Skeletal muscle tissue (tissue), 3 donors: ENCODE measurements at regions not wholly inside any gene's neighbourhood (a gene's known extent, or its start where the extent isn't known, plus 50 kb on each side); places are given as distances from the start of the nearest gene placed in this dataset.

Source experiments
- H3K27ac ChIP-seq: one replicate; pipeline ENCODE4 v1.7.0; 2013; ENCODE audit warnings: mild to moderate bottlenecking, low read depth, low read length, inconsistent platforms
- H3K27me3 ChIP-seq, 3 donors: one replicate each; pipeline ENCODE4 v1.7.0; 2013; ENCODE audit warnings: low read length in 3 of 3; ENCODE audit not compliant: control insufficient read depth in 3 of 3, insufficient read depth in 3 of 3
- H3K36me3 ChIP-seq, 3 donors: one replicate each; pipeline ENCODE4 v1.7.0; 2013; ENCODE audit warnings: low read length in 3 of 3; ENCODE audit not compliant: control insufficient read depth in 3 of 3, insufficient read depth in 3 of 3
- H3K4me1 ChIP-seq, 3 donors: one replicate each; pipeline ENCODE4 v1.7.0; 2013; ENCODE audit warnings: low read length in 3 of 3, mild to moderate bottlenecking in 3 of 3; ENCODE audit not compliant: control insufficient read depth in 3 of 3, insufficient read depth in 3 of 3
- H3K4me3 ChIP-seq, 3 donors: one replicate each; pipeline ENCODE4 v1.7.0; 2013; ENCODE audit warnings: low read length in 3 of 3
- H3K9ac ChIP-seq, 3 donors: one replicate each; pipeline ENCODE4 v1.7.0; 2013; ENCODE audit warnings: low read length in 3 of 3, mild to moderate bottlenecking in 3 of 3, moderate library complexity in 2 of 3, low read depth in 1 of 3
- H3K9me3 ChIP-seq, 3 donors: one replicate each; pipeline ENCODE4 v1.7.0; 2013; ENCODE audit warnings: low read length in 3 of 3; ENCODE audit not compliant: control insufficient read depth in 3 of 3
- donor health status: Osteomylitis.

- H3K27ac ChIP-seq, result no peak overlapping the region
- H3K27me3 ChIP-seq, result no peaks in the 10 kb centered on the region
- H3K4me1 ChIP-seq, result no peaks in the 10 kb centered on the region
- peaks cover 0 to 4% (median 2%) of the 10 kb centered on the region in 3 donors for H3K9me3 ChIP-seq
- H3K36me3 ChIP-seq, result no peaks in the 10 kb centered on the region
- H3K9ac ChIP-seq, result no peak overlapping the region
- no peak overlapping the region for H3K4me3 ChIP-seq
Observed at GRCh38 chr17:71262586-71262985, 858.2 kb upstream of the SOX9 start.

GRCh38 chr17:71267668-71268067, 853.2 kb upstream of the SOX9 start:
- Histone ChIP-seq H3K9ac (no peak overlapping the region), H3K9me3 (peaks cover 0 to 7% (median 4%) of the 10 kb centered on the region in 3 donors), H3K36me3 (no peaks in the 10 kb centered on the region), H3K4me3 (no peak overlapping the region), H3K27me3 (no peaks in the 10 kb centered on the region), H3K4me1 (no peaks in the 10 kb centered on the region), H3K27ac (no peak overlapping the region)

- no peaks in the 10 kb centered on the region for H3K27me3 ChIP-seq
- no peaks in the 10 kb centered on the region for H3K4me1 ChIP-seq
- H3K9me3 ChIP-seq, result peaks cover 0 to 7% (median 4%) of the 10 kb centered on the region in 3 donors
- H3K27ac ChIP-seq, result no peak overlapping the region
- no peaks in the 10 kb centered on the region for H3K36me3 ChIP-seq
- H3K9ac ChIP-seq, result no peak overlapping the region
- H3K4me3 ChIP-seq, result no peak overlapping the region
Observed at GRCh38 chr17:71269201-71269600, 851.6 kb upstream of the SOX9 start.

GRCh38 chr17:71273441-71273840, 847.4 kb upstream of the SOX9 start:
- H3K9me3 ChIP-seq, result peaks cover 0 to 3% (median 1%) of the 10 kb centered on the region in 3 donors
- no peaks in the 10 kb centered on the region for H3K36me3 ChIP-seq
- H3K9ac ChIP-seq, result no peak overlapping the region
- no peak overlapping the region for H3K27ac ChIP-seq
- no peak overlapping the region for H3K4me3 ChIP-seq
- no peaks in the 10 kb centered on the region for H3K4me1 ChIP-seq
- no peaks in the 10 kb centered on the region for H3K27me3 ChIP-seq

- Histone ChIP-seq H3K4me3 (no peak overlapping the region), H3K9me3 (no peaks in the 10 kb centered on the region), H3K27ac (no peak overlapping the region), H3K36me3 (no peaks in the 10 kb centered on the region), H3K9ac (no peak overlapping the region), H3K4me1 (no peaks in the 10 kb centered on the region), H3K27me3 (no peaks in the 10 kb centered on the region)
Observed at GRCh38 chr17:71276079-71276478, 844.7 kb upstream of the SOX9 start.

- H3K9ac ChIP-seq, result no peak overlapping the region
- H3K27me3 ChIP-seq, result no peaks in the 10 kb centered on the region
- no peak overlapping the region for H3K4me3 ChIP-seq
- H3K27ac ChIP-seq, result no peak overlapping the region
- no peaks in the 10 kb centered on the region for H3K4me1 ChIP-seq
- H3K36me3 ChIP-seq, result no peaks in the 10 kb centered on the region
- no peaks in the 10 kb centered on the region for H3K9me3 ChIP-seq
Observed at GRCh38 chr17:71283486-71283885, 837.3 kb upstream of the SOX9 start.

- Histone ChIP-seq H3K4me1 (no peaks in the 10 kb centered on the region), H3K9me3 (no peaks in the 10 kb centered on the region), H3K9ac (no peak overlapping the region), H3K36me3 (no peaks in the 10 kb centered on the region), H3K27ac (no peak overlapping the region), H3K27me3 (no peaks in the 10 kb centered on the region), H3K4me3 (no peak overlapping the region)
Observed at GRCh38 chr17:71284032-71284755, 836.6 kb upstream of the SOX9 start.

GRCh38 chr17:71286625-71287024, 834.2 kb upstream of the SOX9 start:
- Histone ChIP-seq H3K9ac (no peak overlapping the region), H3K4me1 (no peaks in the 10 kb centered on the region), H3K9me3 (no peaks in the 10 kb centered on the region), H3K27me3 (no peaks in the 10 kb centered on the region), H3K4me3 (no peak overlapping the region), H3K36me3 (no peaks in the 10 kb centered on the region), H3K27ac (no peak overlapping the region)

GRCh38 chr17:71287071-71287823, 833.6 kb upstream of the SOX9 start:
- H3K36me3 ChIP-seq, result no peaks in the 10 kb centered on the region
- H3K4me3 ChIP-seq, result no peak overlapping the region
- no peak overlapping the region for H3K27ac ChIP-seq
- no peaks in the 10 kb centered on the region for H3K9me3 ChIP-seq
- no peaks in the 10 kb centered on the region for H3K4me1 ChIP-seq
- H3K27me3 ChIP-seq, result no peaks in the 10 kb centered on the region
- H3K9ac ChIP-seq, result no peak overlapping the region

- H3K27ac ChIP-seq, result no peak overlapping the region
- no peaks in the 10 kb centered on the region for H3K9me3 ChIP-seq
- no peak overlapping the region for H3K4me3 ChIP-seq
- H3K9ac ChIP-seq, result no peak overlapping the region
- H3K36me3 ChIP-seq, result no peaks in the 10 kb centered on the region
- no peaks in the 10 kb centered on the region for H3K27me3 ChIP-seq
- no peaks in the 10 kb centered on the region for H3K4me1 ChIP-seq
Observed at GRCh38 chr17:71292006-71292405, 828.8 kb upstream of the SOX9 start.
